ENCODE measurements at regions not wholly inside any gene's neighbourhood (a gene's known extent, or its start where the extent isn't known, plus 50 kb on each side); places are given as distances from the start of the nearest gene placed in this dataset.

GRCh38 chr3:68103811-68104210 lies 449.4 kb upstream of the SUCLG2 start:
- Histone ChIP-seq H3K4me2 (ENCODE audit: insufficient read depth, low read length) (no peak overlapping the region), H2AFZ (ENCODE audit: low read depth, low read length) (no peak overlapping the region), H3K4me1 (ENCODE audit: insufficient read depth, low read length) (no peaks in the 10 kb centered on the region), H3K9me3 (ENCODE audit: insufficient read depth, low read length, severe bottlenecking) (no peaks in the 10 kb centered on the region), H3K27ac (ENCODE audit: low read length) (no peak overlapping the region), H3K27me3 (ENCODE audit: insufficient read depth, low read length, poor library complexity) (no peaks in the 10 kb centered on the region), H4K20me1 (ENCODE audit: insufficient read depth, low read length) (no peaks in the 10 kb centered on the region), H3K36me3 (ENCODE audit: insufficient read depth, low read length) (no peaks in the 10 kb centered on the region), H3K9ac (ENCODE audit: low read depth, low read length) (no peak overlapping the region), H3K4me3 (ENCODE audit: low read depth in 1 of 2, low read length in 2 of 2) (no peak overlapping the region), H3K79me2 (ENCODE audit: insufficient read depth, low read length) (no peaks in the 10 kb centered on the region)
- ATAC-seq (ENCODE audit: insufficient read depth, low read depth), result no peak
- no peak for DNase-seq
- TF ChIP-seq EZH2 (IDR thresholded peaks at IDR 0.05; ENCODE audit: borderline replicate concordance, low read depth, low read length, severe bottlenecking) (no peak), CTCF (IDR thresholded peaks at IDR 0.05; ENCODE audit: borderline replicate concordance, extremely low read depth, low read length, poor library complexity, severe bottlenecking) (no peak)

DNA sequence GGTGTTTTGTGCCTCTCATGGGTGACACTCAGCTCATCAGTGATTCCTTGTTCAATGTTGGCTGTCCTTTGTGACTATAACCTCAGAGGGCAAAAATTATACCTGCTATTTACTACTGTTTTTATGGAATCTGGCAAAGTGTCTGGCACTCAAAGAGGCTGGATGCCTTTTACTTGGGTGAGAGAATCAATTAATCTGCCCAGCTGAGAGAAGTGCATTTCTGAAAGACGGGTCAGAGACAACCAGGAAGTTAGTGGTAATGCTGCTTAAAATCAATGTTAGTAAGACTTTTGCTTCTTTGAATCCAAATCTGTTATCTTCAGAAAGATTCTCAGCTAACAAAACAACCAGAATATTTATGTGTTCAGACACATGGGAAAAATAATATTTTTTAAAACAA lies 436.2 kb upstream of the SUCLG2 start:
- H2AFZ ChIP-seq (ENCODE audit: low read depth, low read length), result no peak overlapping the region
- no peak overlapping the region for H3K9ac ChIP-seq (ENCODE audit: low read depth, low read length)
- no peaks in the 10 kb centered on the region for H3K79me2 ChIP-seq (ENCODE audit: insufficient read depth, low read length)
- H3K4me2 ChIP-seq (ENCODE audit: insufficient read depth, low read length), result no peak overlapping the region
- H3K4me1 ChIP-seq (ENCODE audit: insufficient read depth, low read length), result no peaks in the 10 kb centered on the region
- no peaks in the 10 kb centered on the region for H4K20me1 ChIP-seq (ENCODE audit: insufficient read depth, low read length)
- H3K27me3 ChIP-seq (ENCODE audit: insufficient read depth, low read length, poor library complexity), result no peaks in the 10 kb centered on the region
- no peaks in the 10 kb centered on the region for H3K36me3 ChIP-seq (ENCODE audit: insufficient read depth, low read length)
- no peak overlapping the region for H3K27ac ChIP-seq (ENCODE audit: low read length)
- H3K4me3 ChIP-seq (ENCODE audit: low read depth in 1 of 2, low read length in 2 of 2), result no peak overlapping the region
- H3K9me3 ChIP-seq (ENCODE audit: insufficient read depth, low read length, severe bottlenecking), result no peaks in the 10 kb centered on the region
- TF ChIP-seq EZH2 (IDR thresholded peaks at IDR 0.05; ENCODE audit: borderline replicate concordance, low read depth, low read length, severe bottlenecking) (no peak), CTCF (IDR thresholded peaks at IDR 0.05; ENCODE audit: borderline replicate concordance, extremely low read depth, low read length, poor library complexity, severe bottlenecking) (no peak)
- ATAC-seq (ENCODE audit: insufficient read depth, low read depth) (no peak), DNase-seq (no peak)

DNA sequence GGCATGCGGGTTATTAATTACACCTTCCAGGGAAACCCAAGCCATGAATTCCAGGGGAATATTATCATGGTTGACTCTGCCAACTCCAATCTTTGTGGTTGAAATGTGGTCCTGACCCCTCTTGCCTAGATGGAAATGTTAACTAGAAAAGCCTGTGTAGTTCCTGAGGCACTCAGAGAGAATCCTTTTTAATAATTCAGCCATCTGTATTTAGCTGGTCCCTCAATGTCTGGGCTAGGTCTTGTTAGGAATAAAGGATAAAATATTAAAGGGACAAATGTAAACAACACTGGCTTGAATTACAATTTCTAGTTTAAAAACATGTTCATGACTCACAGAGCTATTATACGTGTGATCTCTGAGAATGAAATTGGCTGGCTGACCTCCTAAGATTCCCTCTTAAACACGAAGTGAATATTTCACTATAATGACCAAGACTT lies 435.2 kb upstream of the SUCLG2 start:
- H3K4me2 ChIP-seq (ENCODE audit: insufficient read depth, low read length), result no peak overlapping the region
- H3K9ac ChIP-seq (ENCODE audit: low read depth, low read length), result no peak overlapping the region
- DNase-seq (no peak), ATAC-seq (ENCODE audit: insufficient read depth, low read depth) (no peak)
- no peaks in the 10 kb centered on the region for H3K4me1 ChIP-seq (ENCODE audit: insufficient read depth, low read length)
- H3K4me3 ChIP-seq (ENCODE audit: low read depth in 1 of 2, low read length in 2 of 2), result no peak overlapping the region
- no peaks in the 10 kb centered on the region for H3K27me3 ChIP-seq (ENCODE audit: insufficient read depth, low read length, poor library complexity)
- no peak for TF ChIP-seq EZH2 (IDR thresholded peaks at IDR 0.05; ENCODE audit: borderline replicate concordance, low read depth, low read length, severe bottlenecking)
- TF ChIP-seq CTCF (IDR thresholded peaks at IDR 0.05; ENCODE audit: borderline replicate concordance, extremely low read depth, low read length, poor library complexity, severe bottlenecking), result no peak
- no peak overlapping the region for H3K27ac ChIP-seq (ENCODE audit: low read length)
- H2AFZ ChIP-seq (ENCODE audit: low read depth, low read length), result no peak overlapping the region
- no peaks in the 10 kb centered on the region for H3K9me3 ChIP-seq (ENCODE audit: insufficient read depth, low read length, severe bottlenecking)
- H3K79me2 ChIP-seq (ENCODE audit: insufficient read depth, low read length), result no peaks in the 10 kb centered on the region
- H4K20me1 ChIP-seq (ENCODE audit: insufficient read depth, low read length), result no peaks in the 10 kb centered on the region
- no peaks in the 10 kb centered on the region for H3K36me3 ChIP-seq (ENCODE audit: insufficient read depth, low read length)

DNA sequence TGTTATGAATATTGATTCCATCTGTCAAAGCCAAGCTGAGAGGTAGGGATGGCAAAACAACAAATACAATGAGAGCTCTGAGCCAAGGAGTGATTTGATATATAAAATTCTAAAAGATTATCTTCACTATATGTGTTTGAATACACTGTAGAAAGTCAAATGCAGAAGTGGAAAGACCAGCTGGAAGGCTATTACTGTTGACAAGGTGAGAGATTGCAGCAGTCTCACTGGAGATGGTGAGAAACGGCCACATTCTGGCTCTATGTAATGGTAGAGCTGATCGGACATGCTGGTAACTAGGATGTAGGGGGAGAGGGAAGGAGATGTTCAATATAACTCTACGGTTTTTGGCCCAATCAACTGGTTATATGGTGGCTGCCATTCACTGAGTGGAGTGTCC lies 434.2 kb upstream of the SUCLG2 start:
- H3K27ac ChIP-seq (ENCODE audit: low read length), result no peak overlapping the region
- no peak for ATAC-seq (ENCODE audit: insufficient read depth, low read depth)
- H2AFZ ChIP-seq (ENCODE audit: low read depth, low read length), result no peak overlapping the region
- peaks cover 3% of the 10 kb centered on the region for H3K27me3 ChIP-seq (ENCODE audit: insufficient read depth, low read length, poor library complexity)
- H3K79me2 ChIP-seq (ENCODE audit: insufficient read depth, low read length), result no peaks in the 10 kb centered on the region
- no peak for DNase-seq
- no peak overlapping the region for H3K9ac ChIP-seq (ENCODE audit: low read depth, low read length)
- no peaks in the 10 kb centered on the region for H3K9me3 ChIP-seq (ENCODE audit: insufficient read depth, low read length, severe bottlenecking)
- no peaks in the 10 kb centered on the region for H3K36me3 ChIP-seq (ENCODE audit: insufficient read depth, low read length)
- TF ChIP-seq CTCF (IDR thresholded peaks at IDR 0.05; ENCODE audit: borderline replicate concordance, extremely low read depth, low read length, poor library complexity, severe bottlenecking) (no peak), EZH2 (IDR thresholded peaks at IDR 0.05; ENCODE audit: borderline replicate concordance, low read depth, low read length, severe bottlenecking) (no peak)
- no peak overlapping the region for H3K4me3 ChIP-seq (ENCODE audit: low read depth in 1 of 2, low read length in 2 of 2)
- H3K4me2 ChIP-seq (ENCODE audit: insufficient read depth, low read length), result no peak overlapping the region
- H4K20me1 ChIP-seq (ENCODE audit: insufficient read depth, low read length), result no peaks in the 10 kb centered on the region
- H3K4me1 ChIP-seq (ENCODE audit: insufficient read depth, low read length), result no peaks in the 10 kb centered on the region

Measured in DND-41 (cell line).